HG02840 (cell line): ENCODE measurements at regions not wholly inside any gene's neighbourhood (a gene's known extent, or its start where the extent isn't known, plus 50 kb on each side); places are given as distances from the start of the nearest gene placed in this dataset.
"Not testable (repeated sequence)": the region's sequence is repeated elsewhere in the genome, so short reads cannot be mapped to it uniquely, and the experiment has no call there.

Source experiments
- ATAC-seq: cut with Tn5 transposase; IDR thresholded peaks from one replicate; pipeline ENCODE4 v1.9.1; 2021; ENCODE audit warnings: mild to moderate bottlenecking, moderate library complexity, moderate number of reproducible peaks; ENCODE audit not compliant: unreplicated experiment, low FRiP score

DNA sequence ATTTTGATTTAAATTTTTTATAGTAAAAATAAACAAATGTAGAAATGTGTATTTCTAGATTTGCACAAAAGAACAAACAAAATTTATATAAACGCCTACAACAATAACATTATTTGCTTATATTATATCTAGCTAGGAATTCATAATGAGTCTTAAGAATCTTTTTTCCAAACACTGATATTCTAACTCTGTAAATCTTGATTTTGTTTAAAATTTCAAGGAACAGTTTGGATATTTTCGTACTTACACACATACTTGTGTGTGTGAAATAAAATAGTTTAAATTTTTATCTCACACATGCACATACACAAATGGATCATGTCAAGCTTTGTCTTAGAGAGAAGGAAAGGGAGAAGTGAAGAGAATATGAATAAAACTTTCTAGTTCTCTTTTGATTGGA, 868.1 kb downstream of the LTN1 start:
- no peak for ATAC-seq

DNA sequence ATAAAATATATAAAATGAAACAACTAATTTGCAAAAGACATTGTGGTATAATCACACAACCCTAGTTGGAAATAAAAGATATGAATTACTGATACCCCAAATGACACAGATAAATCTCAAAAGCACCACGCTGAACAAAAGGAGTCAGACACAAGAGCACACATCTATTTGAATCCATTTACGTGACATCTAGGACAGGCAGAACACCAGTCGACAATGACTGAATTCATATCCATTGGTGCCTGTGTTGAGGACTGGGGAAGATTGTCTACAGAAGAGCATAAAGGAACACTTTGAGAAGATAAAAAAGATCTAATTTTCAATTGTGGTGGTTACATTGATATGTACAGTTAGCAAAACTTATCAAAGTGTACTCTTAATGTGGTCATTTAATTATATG, 874.1 kb downstream of the LTN1 start:
- no peak for ATAC-seq

DNA sequence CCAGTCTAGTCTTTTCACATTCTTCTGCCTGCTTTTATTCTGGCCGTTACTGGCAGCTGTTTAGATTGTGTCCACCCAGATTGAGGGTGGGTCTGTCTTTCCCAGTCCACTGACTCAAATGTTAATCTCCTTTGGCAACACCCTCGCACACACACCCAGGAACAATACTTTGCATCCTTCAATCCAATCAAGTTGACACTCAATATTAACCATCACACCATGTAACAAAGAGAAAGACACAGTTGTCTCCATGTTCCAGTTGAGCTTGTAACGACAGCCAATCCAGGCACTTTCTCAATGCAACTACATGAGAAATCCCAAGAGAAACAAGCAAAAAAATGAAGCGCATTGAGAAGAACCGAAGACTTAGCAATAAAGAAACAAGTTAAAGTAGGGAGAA, 877.7 kb downstream of the LTN1 start:
- ATAC-seq: not testable (repeated sequence)

DNA sequence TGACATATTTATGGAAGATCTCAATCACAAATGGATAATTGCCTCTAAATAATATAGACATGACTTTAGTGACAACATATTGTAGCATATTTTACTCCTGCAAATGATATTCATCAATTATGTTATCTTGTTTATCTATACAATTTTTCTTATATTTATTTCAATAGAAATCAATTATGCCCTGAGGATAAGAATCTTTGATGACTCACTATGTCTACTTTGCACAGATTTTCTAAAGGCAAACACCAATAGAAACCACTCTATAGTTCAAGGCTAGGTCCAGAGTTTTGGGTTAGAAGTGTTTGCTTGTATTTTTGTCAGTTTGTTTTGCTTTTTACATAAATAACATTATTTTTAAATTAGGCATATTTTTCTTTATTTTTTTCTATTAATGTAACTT, 879.0 kb downstream of the LTN1 start:
- no peak for ATAC-seq

DNA sequence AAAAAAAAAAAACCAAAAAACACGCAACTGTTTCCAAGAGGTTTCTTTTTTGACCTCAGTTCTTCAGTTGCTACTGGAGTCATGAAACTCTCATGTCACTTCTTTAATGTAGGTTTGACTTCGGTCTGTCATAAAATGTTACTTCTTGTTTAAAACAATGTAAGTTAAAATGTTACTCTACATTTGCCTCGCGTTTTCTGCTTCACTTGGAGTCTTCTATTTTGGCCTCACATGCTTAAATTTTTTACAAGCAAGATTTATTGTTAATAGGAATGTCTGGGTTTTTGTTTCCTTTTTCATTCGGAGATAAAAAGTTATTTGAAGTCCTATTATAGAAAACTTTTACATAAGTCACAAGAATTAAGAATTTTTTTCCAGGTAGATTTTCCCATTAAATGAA, 880.2 kb downstream of the LTN1 start:
- no peak for ATAC-seq

DNA sequence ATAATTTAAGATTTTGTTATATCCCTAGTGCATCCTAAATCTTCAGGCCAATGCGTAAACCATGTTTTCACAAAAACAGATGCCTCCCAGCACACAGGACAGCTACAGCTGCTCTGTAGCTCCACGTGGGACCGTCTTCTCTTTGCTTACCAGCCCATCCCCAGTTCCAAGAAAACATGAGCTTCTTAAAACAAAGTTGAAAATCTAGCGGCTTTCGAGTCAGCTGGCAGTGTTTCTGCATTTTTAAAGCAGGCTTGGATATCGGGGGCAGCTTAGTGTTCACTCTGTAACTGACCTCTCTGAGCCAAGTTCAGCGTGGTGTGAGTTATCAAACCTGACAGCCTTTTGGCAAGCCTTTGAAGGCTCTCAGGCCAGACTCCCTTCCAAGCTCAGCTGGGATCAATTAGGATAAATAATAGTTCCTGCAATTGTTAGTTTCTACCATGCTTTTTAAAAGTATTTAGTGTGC, 881.5 kb downstream of the LTN1 start:
- no peak for ATAC-seq

DNA sequence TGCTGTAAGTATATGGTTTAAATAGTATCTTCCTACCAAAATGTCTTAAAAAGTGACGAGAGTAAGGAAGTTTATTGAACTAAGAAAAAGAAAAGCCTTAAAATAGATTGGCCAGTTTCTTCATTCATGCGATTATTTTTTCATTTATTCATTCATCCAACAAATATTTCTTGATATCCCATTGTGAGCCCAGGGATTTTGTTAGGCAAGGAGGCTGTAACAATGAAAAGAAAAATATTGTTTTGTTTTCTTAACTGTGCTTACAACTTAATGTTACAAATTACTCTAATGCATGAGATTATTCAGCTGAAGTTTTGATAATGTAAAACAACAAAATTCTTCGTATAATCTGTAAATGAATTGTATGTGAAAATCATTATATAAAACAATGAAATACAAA, 882.0 kb downstream of the LTN1 start:
- ATAC-seq: no peak

DNA sequence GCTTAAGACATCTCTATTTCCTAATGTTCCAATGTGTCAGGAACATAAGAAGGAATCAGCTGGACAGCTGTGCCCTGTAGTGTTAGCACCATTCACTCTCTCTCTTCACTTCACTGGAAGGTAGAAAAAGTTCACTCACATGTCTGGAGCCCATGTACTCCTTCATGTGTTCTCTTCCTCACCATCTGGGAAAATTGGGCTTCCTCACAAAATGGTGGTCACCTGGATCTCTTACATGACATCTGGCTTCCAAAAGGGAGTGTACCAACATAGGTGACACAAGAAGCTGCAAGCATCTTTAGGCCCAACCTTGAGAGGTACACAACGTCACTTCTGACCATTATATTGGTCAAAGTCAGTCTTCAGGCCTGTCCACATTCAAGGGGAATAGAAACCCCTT, 882.6 kb downstream of the LTN1 start:
- no peak for ATAC-seq

DNA sequence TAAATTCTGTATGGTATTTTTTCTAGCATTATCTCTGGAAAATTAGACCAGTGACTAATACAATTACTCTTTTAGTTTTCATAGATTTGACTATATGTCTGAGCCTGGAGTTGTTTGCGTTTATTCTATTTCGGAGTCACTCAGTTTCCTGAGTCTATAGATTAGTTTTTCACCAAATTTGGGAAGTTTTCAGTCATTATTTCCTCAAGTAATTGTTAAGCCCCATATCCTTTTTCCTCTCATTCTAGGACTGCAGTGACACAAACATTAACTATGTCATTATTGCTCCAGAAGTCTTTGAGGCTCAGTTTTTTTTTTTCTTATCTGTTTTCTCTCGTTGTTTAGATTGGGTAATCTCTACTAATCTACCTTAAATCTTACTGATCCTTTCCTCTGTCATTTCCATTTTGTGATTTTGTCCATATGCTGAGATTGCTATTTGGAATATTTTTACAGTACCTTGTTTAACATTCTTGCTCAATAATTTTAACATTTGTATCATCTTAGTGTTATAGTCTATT, 886.2 kb downstream of the LTN1 start:
- ATAC-seq: no peak

DNA sequence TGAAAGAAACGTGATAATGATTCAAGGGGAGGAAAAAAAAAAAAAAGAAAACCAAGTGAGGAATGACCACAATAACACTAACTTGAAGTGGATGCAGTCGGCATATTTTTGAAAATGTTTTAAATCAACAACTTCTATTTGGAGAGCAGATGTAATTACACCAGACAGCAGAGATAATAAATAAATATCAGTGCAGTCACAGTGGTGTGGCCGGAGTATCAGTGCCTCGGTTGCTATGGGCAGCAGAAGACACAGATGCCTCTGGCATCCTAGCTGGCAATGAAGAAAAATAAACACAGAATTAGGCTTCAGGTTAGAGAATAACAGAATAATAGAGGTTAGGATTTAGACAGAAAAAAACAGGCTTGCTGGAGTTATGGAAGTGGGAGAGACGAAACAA, 888.3 kb downstream of the LTN1 start:
- no peak for ATAC-seq

DNA sequence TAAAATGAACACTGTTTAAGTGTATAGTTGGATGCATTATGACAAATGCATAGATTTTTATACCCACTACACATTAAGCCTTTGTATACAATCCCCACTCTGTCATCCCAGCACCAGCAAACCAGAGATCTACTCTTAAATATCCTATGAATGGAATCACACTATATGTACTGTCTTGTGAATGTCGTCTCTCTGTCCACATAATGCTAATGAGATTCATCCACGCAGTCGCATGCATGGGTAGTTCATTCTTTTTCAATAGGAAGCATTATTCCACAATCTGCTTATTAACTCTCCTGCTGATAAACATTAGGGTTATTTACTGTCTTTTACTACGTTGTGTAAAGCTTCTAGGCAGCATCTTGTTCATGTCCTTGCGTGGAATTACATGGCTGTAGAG, 892.3 kb downstream of the LTN1 start:
- ATAC-seq: no peak

DNA sequence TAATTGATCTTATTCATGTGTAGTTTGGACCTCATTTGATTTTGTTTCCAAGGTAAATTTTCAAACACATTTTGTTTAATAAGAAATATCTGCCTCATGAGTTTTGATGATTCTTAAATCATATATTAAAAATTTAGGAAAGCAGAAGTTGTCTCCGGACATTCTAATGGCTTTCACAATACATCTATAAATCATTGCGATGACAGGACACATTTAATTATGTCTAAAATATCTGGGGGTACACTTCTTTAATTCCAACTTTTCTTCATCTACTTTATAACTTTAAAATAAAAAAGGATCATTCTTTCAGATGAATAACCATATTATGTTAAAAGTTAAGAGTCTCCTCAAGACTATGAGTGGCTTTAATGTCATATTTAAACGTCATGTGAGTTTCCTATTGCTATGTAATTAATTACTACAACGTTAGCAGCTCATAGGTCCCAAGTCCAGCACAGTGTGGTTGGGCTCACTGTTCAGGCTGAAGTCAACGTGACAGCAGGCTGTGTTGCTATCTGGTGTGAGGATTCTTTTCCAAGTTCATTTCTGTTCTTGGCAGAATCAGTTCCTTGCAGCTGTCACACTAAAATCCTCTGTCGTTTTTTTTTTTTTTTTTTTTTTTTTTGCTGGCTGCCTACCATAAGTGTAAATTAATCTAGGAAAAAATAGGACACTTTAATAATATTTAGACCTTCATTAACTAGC, 893.5 kb downstream of the LTN1 start:
- ATAC-seq: no peak

DNA sequence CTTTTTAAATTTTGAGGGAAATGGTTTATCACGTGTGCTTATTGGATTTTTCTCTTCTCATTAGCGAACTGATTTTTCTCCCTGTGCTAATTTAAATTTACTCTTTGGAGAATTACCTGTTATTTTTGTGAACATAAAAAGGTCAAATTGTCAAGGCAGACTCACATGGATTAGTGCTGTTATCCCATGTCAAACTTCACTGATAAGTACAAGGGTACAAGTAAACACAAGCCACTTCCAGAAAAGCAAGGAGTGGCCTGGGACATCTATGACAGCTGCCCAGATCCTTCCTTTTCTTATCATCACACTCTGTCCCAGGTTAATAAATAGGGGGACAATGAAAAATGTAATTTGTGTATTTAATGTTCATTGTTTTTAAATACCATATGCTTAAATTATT, 901.2 kb downstream of the LTN1 start:
- no peak for ATAC-seq

DNA sequence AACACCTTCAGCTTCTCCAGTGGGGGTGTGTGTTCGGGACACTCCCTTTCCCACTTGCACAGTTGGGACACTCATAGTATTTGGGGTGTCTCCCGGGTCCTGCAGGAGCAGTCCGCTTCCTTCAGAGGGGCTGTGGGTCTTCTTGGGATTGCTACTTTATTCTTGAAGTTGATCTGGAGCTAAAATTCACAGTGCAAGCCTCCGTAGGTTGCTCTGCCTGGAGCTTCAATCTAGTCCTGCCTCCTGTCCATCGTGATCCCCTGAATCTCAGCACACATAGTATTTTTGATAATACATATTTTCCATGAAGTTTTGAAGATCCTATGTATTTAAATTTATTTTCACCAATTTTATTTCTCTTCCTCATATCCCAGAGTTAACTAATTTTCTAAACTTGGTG, 902.1 kb downstream of the LTN1 start:
- ATAC-seq: no peak

DNA sequence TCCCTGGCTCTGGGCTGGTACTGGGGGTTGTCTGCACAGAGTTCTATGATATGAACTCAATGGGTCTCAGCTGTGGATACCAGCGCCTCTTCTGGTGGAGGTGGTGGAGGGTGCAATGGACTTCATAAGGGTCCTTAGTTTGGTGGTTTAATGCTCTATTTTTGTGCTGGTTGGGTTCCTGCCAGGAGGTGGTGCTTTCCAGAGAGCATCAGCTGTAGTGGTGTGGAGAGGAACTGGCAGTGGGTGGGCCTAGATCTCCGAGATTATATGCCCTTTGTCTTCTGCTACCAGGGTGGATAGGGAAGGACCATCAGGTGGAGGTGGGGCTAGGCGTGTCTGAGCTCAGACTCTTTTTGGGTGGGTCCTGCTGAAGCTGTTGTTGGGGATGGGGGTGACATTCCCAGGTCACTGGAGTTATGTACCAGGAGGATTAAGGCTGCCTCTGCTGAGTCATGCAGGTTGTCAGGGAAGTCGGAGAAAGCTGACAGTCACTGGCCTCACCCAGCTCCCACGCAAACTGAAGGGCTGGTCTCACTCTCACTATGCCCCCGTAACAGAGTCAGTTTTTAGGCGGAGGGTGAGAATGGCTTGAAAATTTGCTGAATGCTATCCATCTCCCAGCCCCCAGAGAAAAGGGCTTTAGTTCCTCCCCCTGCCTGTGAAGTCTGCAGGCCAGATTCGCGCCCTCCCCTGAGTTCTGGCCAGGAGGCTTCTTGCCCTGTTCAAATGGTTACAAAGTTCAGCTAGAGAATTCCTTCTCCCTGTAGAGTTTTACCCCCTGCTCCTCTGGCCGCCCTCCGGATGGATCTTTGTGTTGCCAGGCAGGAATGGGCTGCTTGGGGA, 902.9 kb downstream of the LTN1 start:
- no peak for ATAC-seq

DNA sequence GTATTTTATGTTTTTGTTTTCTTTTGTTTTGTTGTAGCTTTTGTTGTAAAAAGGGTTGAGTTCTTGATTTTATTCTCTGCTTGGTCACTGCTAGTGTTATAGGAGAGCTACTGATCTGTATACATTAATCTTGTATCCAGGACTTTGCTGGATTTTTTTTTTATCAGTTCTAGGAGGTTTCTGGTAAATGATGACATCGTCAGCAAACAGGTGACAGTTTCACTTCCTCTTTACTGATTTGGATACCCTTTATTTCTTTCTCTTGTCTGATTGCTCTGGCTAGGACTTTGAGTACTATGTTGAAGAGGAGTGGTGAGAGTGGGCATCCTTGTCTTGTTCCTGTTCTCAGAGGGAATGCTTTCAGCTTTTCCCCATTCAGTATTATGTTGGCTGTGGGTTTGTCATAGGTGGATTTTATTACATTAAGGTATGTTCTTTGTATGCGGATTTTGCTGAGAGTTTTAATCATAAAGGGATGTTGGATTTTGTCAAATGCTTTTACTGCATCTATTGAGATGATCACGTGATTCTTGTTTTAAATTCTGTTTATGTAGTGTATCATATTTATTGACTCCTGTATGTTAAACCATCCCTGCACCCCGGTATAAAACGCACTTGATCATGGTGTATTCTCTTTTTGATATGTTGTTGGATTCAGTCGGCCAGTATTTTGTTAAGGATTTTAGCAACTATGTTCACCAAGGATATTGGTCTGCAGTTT, 905.7 kb downstream of the LTN1 start:
- ATAC-seq: no peak

DNA sequence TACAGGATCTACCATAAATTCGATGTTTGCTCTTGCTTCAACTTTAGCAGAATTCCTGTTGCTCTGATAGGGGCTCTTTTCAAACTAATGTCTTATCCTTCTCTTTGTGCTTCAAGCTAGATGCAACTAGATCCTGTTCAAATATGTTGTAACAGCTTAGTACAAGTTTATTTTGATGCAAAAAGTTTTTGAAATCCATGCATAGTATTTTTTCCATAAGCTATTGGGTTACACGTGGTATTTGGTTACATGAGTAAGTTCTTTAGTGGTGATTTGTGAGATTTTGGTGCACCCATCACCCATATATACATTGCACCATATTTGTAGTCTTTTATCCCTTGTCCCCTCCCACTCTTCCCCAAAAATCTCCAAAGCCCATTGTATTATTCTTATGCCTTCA, 907.7 kb downstream of the LTN1 start:
- ATAC-seq: no peak

DNA sequence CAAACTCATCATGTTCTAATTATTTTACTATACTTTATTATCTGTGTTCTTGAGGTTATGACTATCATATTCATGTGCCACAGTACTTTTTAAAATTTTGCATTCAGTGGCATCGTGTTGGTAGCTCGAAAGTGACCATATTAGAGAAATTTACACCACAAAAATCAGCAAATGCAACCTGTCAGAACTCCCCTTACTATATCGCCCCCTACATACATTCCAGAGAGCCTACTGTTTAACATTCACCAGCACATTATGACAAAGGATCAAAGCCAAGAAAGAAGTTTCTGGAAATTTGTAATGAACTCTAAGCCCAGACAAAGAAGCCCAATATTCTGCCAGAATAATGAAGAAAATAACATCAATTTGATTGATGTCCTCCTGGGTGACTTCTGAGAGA, 909.3 kb downstream of the LTN1 start:
- no peak for ATAC-seq

DNA sequence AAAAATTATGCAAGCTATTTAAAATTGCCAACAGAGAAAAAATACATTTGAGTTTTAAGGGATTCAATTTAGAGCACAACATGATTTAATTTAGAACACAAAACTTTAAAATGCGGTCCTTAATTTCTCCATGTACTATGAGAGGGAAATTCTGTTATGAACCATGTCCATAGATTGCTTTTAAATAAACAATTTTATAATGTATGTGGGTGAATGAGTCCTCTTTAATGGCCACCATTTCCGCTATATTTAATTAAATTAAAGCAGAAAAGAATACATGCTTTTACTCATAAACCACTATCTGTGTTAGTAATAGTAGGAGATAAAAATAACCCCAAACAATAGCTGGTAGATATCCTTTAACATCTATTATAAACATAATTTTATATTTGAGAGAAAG, 914.6 kb downstream of the LTN1 start:
- no peak for ATAC-seq

DNA sequence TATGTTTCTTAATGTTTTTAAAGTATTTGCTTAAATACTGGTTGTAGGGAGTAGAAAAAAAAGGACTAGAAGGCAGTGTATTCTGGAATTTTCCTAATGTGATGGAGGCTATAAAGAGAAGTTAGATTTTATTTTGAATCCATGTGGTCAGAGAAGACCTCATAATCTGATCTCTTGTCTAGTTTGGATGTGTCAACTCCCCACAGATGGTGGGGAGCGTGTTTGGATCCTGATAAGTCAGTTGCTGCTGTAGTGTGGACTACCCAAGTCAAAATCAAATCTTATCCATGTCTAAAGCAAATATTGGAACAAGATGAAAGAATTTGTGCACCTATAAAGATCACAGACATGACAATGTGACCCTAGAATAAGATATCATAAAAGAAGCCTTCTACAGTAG, 918.0 kb downstream of the LTN1 start:
- no peak for ATAC-seq

DNA sequence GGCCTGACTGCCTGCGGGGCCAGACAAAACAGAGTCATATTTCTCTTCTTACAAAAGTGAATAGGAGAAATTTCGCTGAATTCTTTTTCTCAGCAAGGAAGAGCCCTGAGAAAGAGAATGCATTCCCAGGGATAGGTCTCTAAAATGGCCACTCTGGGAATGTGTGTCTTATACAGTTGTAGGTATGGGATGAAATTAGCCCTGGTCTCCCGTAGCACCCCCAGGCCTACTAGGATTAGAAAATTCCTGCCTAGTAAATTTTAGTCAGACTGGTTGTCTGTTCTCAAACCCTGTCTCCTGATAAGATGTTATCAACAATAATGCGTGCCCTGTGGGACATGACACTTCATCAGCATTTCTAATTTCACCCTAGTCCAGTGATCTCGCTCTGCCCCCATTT, 920.1 kb downstream of the LTN1 start:
- ATAC-seq: no peak
